ENCODE measurements at regions not wholly inside any gene's neighbourhood (a gene's known extent, or its start where the extent isn't known, plus 50 kb on each side); places are given as distances from the start of the nearest gene placed in this dataset.

DNA sequence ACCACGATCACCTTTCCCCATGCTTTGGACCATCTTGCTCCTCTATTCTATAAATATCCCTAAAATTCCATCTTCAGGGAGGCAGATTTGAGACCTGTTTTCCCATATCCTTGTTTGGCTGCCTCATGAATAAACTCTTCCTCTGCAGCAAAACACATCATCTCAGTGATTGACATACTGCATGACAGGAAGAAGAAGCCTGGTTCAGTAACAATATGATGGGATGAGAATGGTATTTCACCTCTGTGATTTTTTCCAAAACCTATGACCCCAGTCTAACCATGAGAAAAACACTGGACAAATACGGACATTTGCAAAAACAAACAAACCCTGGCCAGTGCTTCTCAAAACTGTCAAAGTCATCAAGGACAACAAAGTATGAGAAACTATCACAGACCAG lies 53.8 kb upstream of the ZSWIM5 start:
- TF ChIP-seq, protein P1, sequence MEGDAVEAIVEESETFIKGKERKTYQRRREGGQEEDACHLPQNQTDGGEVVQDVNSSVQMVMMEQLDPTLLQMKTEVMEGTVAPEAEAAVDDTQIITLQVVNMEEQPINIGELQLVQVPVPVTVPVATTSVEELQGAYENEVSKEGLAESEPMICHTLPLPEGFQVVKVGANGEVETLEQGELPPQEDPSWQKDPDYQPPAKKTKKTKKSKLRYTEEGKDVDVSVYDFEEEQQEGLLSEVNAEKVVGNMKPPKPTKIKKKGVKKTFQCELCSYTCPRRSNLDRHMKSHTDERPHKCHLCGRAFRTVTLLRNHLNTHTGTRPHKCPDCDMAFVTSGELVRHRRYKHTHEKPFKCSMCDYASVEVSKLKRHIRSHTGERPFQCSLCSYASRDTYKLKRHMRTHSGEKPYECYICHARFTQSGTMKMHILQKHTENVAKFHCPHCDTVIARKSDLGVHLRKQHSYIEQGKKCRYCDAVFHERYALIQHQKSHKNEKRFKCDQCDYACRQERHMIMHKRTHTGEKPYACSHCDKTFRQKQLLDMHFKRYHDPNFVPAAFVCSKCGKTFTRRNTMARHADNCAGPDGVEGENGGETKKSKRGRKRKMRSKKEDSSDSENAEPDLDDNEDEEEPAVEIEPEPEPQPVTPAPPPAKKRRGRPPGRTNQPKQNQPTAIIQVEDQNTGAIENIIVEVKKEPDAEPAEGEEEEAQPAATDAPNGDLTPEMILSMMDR (conservative IDR thresholded peaks at IDR 0.05 in 1 of 2, IDR thresholded peaks at IDR 0.05 in 1 of 2; ENCODE audit: extremely low read depth in 1 of 2, insufficient read depth in 1 of 2, low read depth in 1 of 2, low read length in 2 of 2), result no peak
- TF ChIP-seq EZH2 (IDR thresholded peaks at IDR 0.05; ENCODE audit: borderline replicate concordance, low read length), result no peak
